IMR-90 (cell line): ENCODE measurements at regions not wholly inside any gene's neighbourhood (a gene's known extent, or its start where the extent isn't known, plus 50 kb on each side); places are given as distances from the start of the nearest gene placed in this dataset.
"Not testable (repeated sequence)": the region's sequence is repeated elsewhere in the genome, so short reads cannot be mapped to it uniquely, and the experiment has no call there.

Source experiments
- BHLHE40 ChIP-seq: fragments of 150-350 bp; IDR thresholded peaks from 2 replicates; pipeline ENCODE4 v1.6.1; 2016; ENCODE audit warnings: mild to moderate bottlenecking, low read depth, low read length
- MXI1 ChIP-seq: IDR thresholded peaks from 2 replicates; pipeline ENCODE4 v1.6.1; 2012; ENCODE audit warnings: low read depth, mild to moderate bottlenecking, low read length, moderate library complexity, borderline replicate concordance
- POLR2A ChIP-seq: IDR thresholded peaks from 2 replicates; pipeline ENCODE4 v1.6.1; 2012; ENCODE audit warnings: mild to moderate bottlenecking, low read depth, low read length
- RCOR1 ChIP-seq: IDR thresholded peaks from 2 replicates; pipeline ENCODE4 v1.6.1; 2012; ENCODE audit warnings: mild to moderate bottlenecking, low read length, improper control_type of control experiment; ENCODE audit not compliant: insufficient replicate concordance
- TF ChIP-seq, protein P1 (sequence below): conservative IDR thresholded peaks from 2 replicates; pipeline ENCODE4 v1.5.1; 2012; ENCODE audit warnings: mild to moderate bottlenecking, low read depth, low read length, improper control_type of control experiment

DNA sequence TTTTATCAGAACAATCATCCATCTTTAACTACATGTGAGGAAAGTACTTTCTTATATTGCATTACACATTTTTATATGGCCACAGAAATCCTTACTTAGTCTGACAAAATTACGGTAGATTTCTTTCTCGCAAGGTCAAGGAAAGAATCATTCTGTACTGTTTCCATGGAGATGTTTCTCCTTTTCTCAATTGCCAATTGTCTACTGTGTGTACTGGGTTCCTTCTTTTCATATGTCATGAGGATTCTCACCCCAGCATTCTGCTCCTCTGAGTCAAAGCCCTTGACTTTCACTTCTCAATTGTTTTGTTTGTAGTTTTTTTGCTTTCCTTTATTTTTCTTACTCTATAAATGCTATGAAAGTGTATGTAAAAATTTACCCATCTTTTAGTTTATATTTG, 99.3 kb upstream of the AGAP9 start:
- TF ChIP-seq, protein P1, sequence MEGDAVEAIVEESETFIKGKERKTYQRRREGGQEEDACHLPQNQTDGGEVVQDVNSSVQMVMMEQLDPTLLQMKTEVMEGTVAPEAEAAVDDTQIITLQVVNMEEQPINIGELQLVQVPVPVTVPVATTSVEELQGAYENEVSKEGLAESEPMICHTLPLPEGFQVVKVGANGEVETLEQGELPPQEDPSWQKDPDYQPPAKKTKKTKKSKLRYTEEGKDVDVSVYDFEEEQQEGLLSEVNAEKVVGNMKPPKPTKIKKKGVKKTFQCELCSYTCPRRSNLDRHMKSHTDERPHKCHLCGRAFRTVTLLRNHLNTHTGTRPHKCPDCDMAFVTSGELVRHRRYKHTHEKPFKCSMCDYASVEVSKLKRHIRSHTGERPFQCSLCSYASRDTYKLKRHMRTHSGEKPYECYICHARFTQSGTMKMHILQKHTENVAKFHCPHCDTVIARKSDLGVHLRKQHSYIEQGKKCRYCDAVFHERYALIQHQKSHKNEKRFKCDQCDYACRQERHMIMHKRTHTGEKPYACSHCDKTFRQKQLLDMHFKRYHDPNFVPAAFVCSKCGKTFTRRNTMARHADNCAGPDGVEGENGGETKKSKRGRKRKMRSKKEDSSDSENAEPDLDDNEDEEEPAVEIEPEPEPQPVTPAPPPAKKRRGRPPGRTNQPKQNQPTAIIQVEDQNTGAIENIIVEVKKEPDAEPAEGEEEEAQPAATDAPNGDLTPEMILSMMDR = not testable (repeated sequence)
- not testable (repeated sequence) for TF ChIP-seq MXI1, POLR2A, RCOR1, BHLHE40
